Heart left ventricle (tissue), 13 donors: ENCODE measurements at regions not wholly inside any gene's neighbourhood (a gene's known extent, or its start where the extent isn't known, plus 50 kb on each side); places are given as distances from the start of the nearest gene placed in this dataset.

Experiments used
- POLR2A ChIP-seq, 2 donors: fragments of 450-650 bp; IDR thresholded peaks; one replicate each; pipeline ENCODE4 v1.6.1; 2017; ENCODE audit warnings: antibody characterized with exemption in 2 of 2, mild to moderate bottlenecking in 2 of 2, moderate library complexity in 2 of 2
- TF ChIP-seq, protein P1 (sequence below), 12 donors: fragments of 200-600 bp; sonication (generic) in 4 of 12; IDR thresholded peaks; one replicate each; pipeline versions ENCODE4 v1.5.0 to v1.8.0; 2018 to 2022; ENCODE audit warnings: antibody characterized with exemption in 12 of 12, mild to moderate bottlenecking in 5 of 12
- donor health status: ischemic (EF 13 %, LVEDD 7.1; RV severe dilation, severe dysfunction).
- donor health status: DM: no; HTN: yes; CAD: no.
- donor health status: DM: no; HTN: no; CAD: no.
- donor health status: ischemic (EF 25% LVEDD 6.9; RV normal size, moderate dysfunction).
- donor health status: ischemic (EF 25% LVEDD 5.7; RV mildly dilated, moderate dysfunction).
- donor health status: ischemic (EF 35%, LVEDD 5.7; RV mildly dilated, moderate dysfunction).
- donor health status: nonischemic (EF 11% LVEDD 7.7; RV severe dilation, severe dysfunction).
- donor health status: DM: yes; HTN: yes; CAD: no.
- donor health status: PGD.
- donor health status: ischemic (EF 29% LVEDD 5.4; RV normal size, mild dysfunction).
- donor health status: nonischemic (EF 23%, LVEDD 6.1; RV moderate dilation, normal function).

GRCh38 chr2:16140771-16141640 lies 200.7 kb downstream of the MYCN start:
- TF ChIP-seq, protein P1, sequence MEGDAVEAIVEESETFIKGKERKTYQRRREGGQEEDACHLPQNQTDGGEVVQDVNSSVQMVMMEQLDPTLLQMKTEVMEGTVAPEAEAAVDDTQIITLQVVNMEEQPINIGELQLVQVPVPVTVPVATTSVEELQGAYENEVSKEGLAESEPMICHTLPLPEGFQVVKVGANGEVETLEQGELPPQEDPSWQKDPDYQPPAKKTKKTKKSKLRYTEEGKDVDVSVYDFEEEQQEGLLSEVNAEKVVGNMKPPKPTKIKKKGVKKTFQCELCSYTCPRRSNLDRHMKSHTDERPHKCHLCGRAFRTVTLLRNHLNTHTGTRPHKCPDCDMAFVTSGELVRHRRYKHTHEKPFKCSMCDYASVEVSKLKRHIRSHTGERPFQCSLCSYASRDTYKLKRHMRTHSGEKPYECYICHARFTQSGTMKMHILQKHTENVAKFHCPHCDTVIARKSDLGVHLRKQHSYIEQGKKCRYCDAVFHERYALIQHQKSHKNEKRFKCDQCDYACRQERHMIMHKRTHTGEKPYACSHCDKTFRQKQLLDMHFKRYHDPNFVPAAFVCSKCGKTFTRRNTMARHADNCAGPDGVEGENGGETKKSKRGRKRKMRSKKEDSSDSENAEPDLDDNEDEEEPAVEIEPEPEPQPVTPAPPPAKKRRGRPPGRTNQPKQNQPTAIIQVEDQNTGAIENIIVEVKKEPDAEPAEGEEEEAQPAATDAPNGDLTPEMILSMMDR (IDR thresholded peaks at IDR 0.05), result no peak
- no peak for TF ChIP-seq POLR2A (IDR thresholded peaks at IDR 0.05)
